ENCODE measurements at regions not wholly inside any gene's neighbourhood (a gene's known extent, or its start where the extent isn't known, plus 50 kb on each side); places are given as distances from the start of the nearest gene placed in this dataset.

- no peak overlapping the region for H3K4me3 ChIP-seq
- H3K9me3 ChIP-seq: no peaks in the 10 kb centered on the region
- no peak for DNase-seq (ENCODE audit: low spot score in 2 of 2)
- in situ Hi-C loops (cut with MboI; ENCODE audit: low sequenced_read_pairs): no loop called here
- no peaks in the 10 kb centered on the region for H3K36me3 ChIP-seq (replicated peaks)
- no peaks in the 10 kb centered on the region for H3K27me3 ChIP-seq (ENCODE audit: low read depth)
- H3K4me1 ChIP-seq: no peaks in the 10 kb centered on the region
These were observed 144.9 kb upstream of the NCKAP5 start for GRCh38 chr2:133713049-133713580.

GRCh38 chr2:133716166-133716565 lies 147.9 kb upstream of the NCKAP5 start:
- H3K27me3 ChIP-seq (ENCODE audit: low read depth): no peaks in the 10 kb centered on the region
- no peak for DNase-seq (ENCODE audit: low spot score in 2 of 2)
- in situ Hi-C loops (cut with MboI; ENCODE audit: low sequenced_read_pairs): no loop called here
- H3K36me3 ChIP-seq (replicated peaks): no peaks in the 10 kb centered on the region
- H3K9me3 ChIP-seq: no peaks in the 10 kb centered on the region
- no peak overlapping the region for H3K4me3 ChIP-seq
- no peaks in the 10 kb centered on the region; the same call in 1 of the 2 replicates for H3K4me1 ChIP-seq

- no peaks in the 10 kb centered on the region; the same call in 1 of the 2 replicates for H3K4me1 ChIP-seq
- H3K36me3 ChIP-seq (replicated peaks): no peaks in the 10 kb centered on the region
- in situ Hi-C loops (cut with MboI; ENCODE audit: low sequenced_read_pairs): no loop called here
- no peaks in the 10 kb centered on the region for H3K9me3 ChIP-seq
- no peak for DNase-seq (ENCODE audit: low spot score in 2 of 2)
- no peak overlapping the region for H3K4me3 ChIP-seq
- H3K27me3 ChIP-seq (ENCODE audit: low read depth): no peaks in the 10 kb centered on the region
These were observed 149.2 kb upstream of the NCKAP5 start for GRCh38 chr2:133717497-133717896.

GRCh38 chr2:133718688-133719201 lies 150.5 kb upstream of the NCKAP5 start:
- no peaks in the 10 kb centered on the region for H3K36me3 ChIP-seq (replicated peaks)
- in situ Hi-C loops (cut with MboI; ENCODE audit: low sequenced_read_pairs): no loop called here
- H3K4me3 ChIP-seq: no peak overlapping the region
- no peak for DNase-seq (ENCODE audit: low spot score in 2 of 2)
- no peaks in the 10 kb centered on the region for H3K27me3 ChIP-seq (ENCODE audit: low read depth)
- no peaks in the 10 kb centered on the region; the same call in 1 of the 2 replicates for H3K4me1 ChIP-seq
- H3K9me3 ChIP-seq: no peaks in the 10 kb centered on the region

GRCh38 chr2:133720429-133720828 lies 152.2 kb upstream of the NCKAP5 start:
- in situ Hi-C loops (cut with MboI; ENCODE audit: low sequenced_read_pairs): no loop called here
- Histone ChIP-seq H3K27me3 (ENCODE audit: low read depth) (no peaks in the 10 kb centered on the region), H3K4me1 (no peaks in the 10 kb centered on the region; the same call in 1 of the 2 replicates), H3K4me3 (no peak overlapping the region), H3K9me3 (no peaks in the 10 kb centered on the region), H3K36me3 (replicated peaks) (no peaks in the 10 kb centered on the region)
- DNase-seq (ENCODE audit: low spot score in 2 of 2): no peak

- Histone ChIP-seq H3K36me3 (replicated peaks) (no peaks in the 10 kb centered on the region), H3K4me1 (no peaks in the 10 kb centered on the region; the same call in 1 of the 2 replicates), H3K9me3 (no peaks in the 10 kb centered on the region), H3K27me3 (ENCODE audit: low read depth) (no peaks in the 10 kb centered on the region), H3K4me3 (no peak overlapping the region)
- DNase-seq (ENCODE audit: low spot score in 2 of 2): no peak
- in situ Hi-C loops (cut with MboI; ENCODE audit: low sequenced_read_pairs): no loop called here
These were observed 152.9 kb upstream of the NCKAP5 start for GRCh38 chr2:133721118-133721517.

- no peaks in the 10 kb centered on the region for H3K9me3 ChIP-seq
- DNase-seq (ENCODE audit: low spot score in 2 of 2): no peak
- no peak overlapping the region for H3K4me3 ChIP-seq
- H3K27me3 ChIP-seq (ENCODE audit: low read depth): peaks cover 3% of the 10 kb centered on the region; the same call in 1 of the 2 replicates
- H3K36me3 ChIP-seq (replicated peaks): no peaks in the 10 kb centered on the region
- in situ Hi-C loops (cut with MboI; ENCODE audit: low sequenced_read_pairs): no loop called here
- no peaks in the 10 kb centered on the region; the same call in 1 of the 2 replicates for H3K4me1 ChIP-seq
These were observed 154.9 kb upstream of the NCKAP5 start for GRCh38 chr2:133723133-133723532.

- in situ Hi-C loops (cut with MboI; ENCODE audit: low sequenced_read_pairs): no loop called here
- Histone ChIP-seq H3K9me3 (no peaks in the 10 kb centered on the region), H3K27me3 (ENCODE audit: low read depth) (peaks cover 3% of the 10 kb centered on the region; the same call in 1 of the 2 replicates), H3K36me3 (replicated peaks) (no peaks in the 10 kb centered on the region), H3K4me3 (no peak overlapping the region), H3K4me1 (no peaks in the 10 kb centered on the region)
- DNase-seq (ENCODE audit: low spot score in 2 of 2): no peak
These were observed 158.7 kb upstream of the NCKAP5 start for GRCh38 chr2:133726973-133727372.

- no peaks in the 10 kb centered on the region for H3K4me1 ChIP-seq
- DNase-seq (ENCODE audit: low spot score in 2 of 2): no peak
- no peaks in the 10 kb centered on the region; the same call in 1 of the 2 replicates for H3K27me3 ChIP-seq (ENCODE audit: low read depth)
- no peaks in the 10 kb centered on the region for H3K9me3 ChIP-seq
- no peaks in the 10 kb centered on the region for H3K36me3 ChIP-seq (replicated peaks)
- no peak overlapping the region for H3K4me3 ChIP-seq
- in situ Hi-C loops (cut with MboI; ENCODE audit: low sequenced_read_pairs): no loop called here
These were observed 163.8 kb upstream of the NCKAP5 start for GRCh38 chr2:133732059-133732458.

- no peaks in the 10 kb centered on the region for H3K27me3 ChIP-seq (ENCODE audit: low read depth)
- in situ Hi-C loops (cut with MboI; ENCODE audit: low sequenced_read_pairs): no loop called here
- H3K4me1 ChIP-seq: no peaks in the 10 kb centered on the region
- H3K36me3 ChIP-seq (replicated peaks): no peaks in the 10 kb centered on the region
- DNase-seq (ENCODE audit: low spot score in 2 of 2): no peak
- H3K9me3 ChIP-seq: no peaks in the 10 kb centered on the region
- H3K4me3 ChIP-seq: no peak overlapping the region
These were observed 165.0 kb upstream of the NCKAP5 start for GRCh38 chr2:133732982-133733900.

- in situ Hi-C loops (cut with MboI; ENCODE audit: low sequenced_read_pairs): no loop called here
These were observed 165.6 kb upstream of the NCKAP5 start for GRCh38 chr2:133733901-133734255.

GRCh38 chr2:133734716-133735495 lies 166.6 kb upstream of the NCKAP5 start:
- in situ Hi-C loops (cut with MboI; ENCODE audit: low sequenced_read_pairs): no loop called here
- DNase-seq (ENCODE audit: low spot score in 2 of 2): no peak
- Histone ChIP-seq H3K9me3 (no peaks in the 10 kb centered on the region), H3K36me3 (replicated peaks) (no peaks in the 10 kb centered on the region), H3K27me3 (ENCODE audit: low read depth) (no peaks in the 10 kb centered on the region), H3K4me3 (no peak overlapping the region), H3K4me1 (no peaks in the 10 kb centered on the region)

More at GRCh38 chr2:133733901-133734255, 165.6 kb upstream of the NCKAP5 start:
- Histone ChIP-seq H3K36me3 (replicated peaks) (no peaks in the 10 kb centered on the region), H3K9me3 (no peaks in the 10 kb centered on the region), H3K27me3 (ENCODE audit: low read depth) (no peaks in the 10 kb centered on the region), H3K4me3 (no peak overlapping the region), H3K4me1 (no peaks in the 10 kb centered on the region)
- no peak for DNase-seq (ENCODE audit: low spot score in 2 of 2)

- no peak overlapping the region for H3K4me3 ChIP-seq
- H3K27me3 ChIP-seq (ENCODE audit: low read depth): no peaks in the 10 kb centered on the region
- H3K9me3 ChIP-seq: no peaks in the 10 kb centered on the region
- in situ Hi-C loops (cut with MboI; ENCODE audit: low sequenced_read_pairs): no loop called here
- no peaks in the 10 kb centered on the region for H3K4me1 ChIP-seq
- no peaks in the 10 kb centered on the region for H3K36me3 ChIP-seq (replicated peaks)
- no peak for DNase-seq (ENCODE audit: low spot score in 2 of 2)
These were observed 168.4 kb upstream of the NCKAP5 start for GRCh38 chr2:133736674-133737073.
